Right atrium auricular region (tissue), 2 donors: ENCODE measurements at regions not wholly inside any gene's neighbourhood (a gene's known extent, or its start where the extent isn't known, plus 50 kb on each side); places are given as distances from the start of the nearest gene placed in this dataset.

ENCODE experiments used
- DNase-seq: peaks from one replicate; pipeline ENCODE4 v3.0.0-alpha.2; 2019; ENCODE audit warnings: low spot score
- H3K27ac ChIP-seq, 2 donors: fragments of 200-600 bp; sonication (generic); 1 replicate in 1 of 2; 2 replicates in 1 of 2; pipeline ENCODE4 v1.5.1; 2016 to 2019
- H3K27me3 ChIP-seq, 2 donors: fragments of 200-600 bp; sonication (generic); one replicate each; pipeline versions ENCODE4 v1.5.1 to v1.6.0; 2017 to 2019
- H3K36me3 ChIP-seq: fragments of 200-600 bp; sonication (generic); one replicate; pipeline ENCODE4 v1.5.1; 2016
- H3K4me1 ChIP-seq, 2 donors: fragments of 200-600 bp; sonication (generic); one replicate each; pipeline versions ENCODE4 v1.5.1 to v1.6.0; 2017 to 2019
- H3K4me3 ChIP-seq, 2 donors: fragments of 200-600 bp; sonication (generic); 1 replicate in 1 of 2; 2 replicates in 1 of 2; pipeline ENCODE4 v1.5.1; 2017 to 2019; ENCODE audit warnings: mild to moderate bottlenecking in 1 of 2, moderate library complexity in 1 of 2
- H3K9me3 ChIP-seq, 2 donors: fragments of 200-600 bp; sonication (generic); one replicate each; pipeline ENCODE4 v1.5.1; 2019
- CTCF ChIP-seq, 2 donors: fragments of 200-600 bp; sonication (generic); IDR thresholded peaks; one replicate each; pipeline ENCODE4 v1.5.1; 2019; ENCODE audit warnings: antibody characterized with exemption in 2 of 2

- TF ChIP-seq CTCF (IDR thresholded peaks at IDR 0.05), result no peak
- no peaks in the 10 kb centered on the region for H3K27me3 ChIP-seq
- H3K27ac ChIP-seq, result peak overlapping the region; percentile 66 to 70
- no peaks in the 10 kb centered on the region for H3K9me3 ChIP-seq
- no peak overlapping the region for H3K4me3 ChIP-seq
- peaks cover 0 to 57% of the 10 kb centered on the region in 2 donors for H3K4me1 ChIP-seq
- peaks cover 5% of the 10 kb centered on the region for H3K36me3 ChIP-seq
- DNase-seq, result peak; percentile 80
These were observed 296.0 kb upstream of the DMRT1 start for GRCh38 chr9:545480-545879.

- Histone ChIP-seq H3K9me3 (no peaks in the 10 kb centered on the region), H3K27me3 (no peaks in the 10 kb centered on the region), H3K4me3 (no peak overlapping the region), H3K4me1 (peaks cover 0 to 57% of the 10 kb centered on the region in 2 donors), H3K36me3 (peaks cover 5% of the 10 kb centered on the region), H3K27ac (peak overlapping the region; percentile 66 to 70)
- TF ChIP-seq CTCF (IDR thresholded peaks at IDR 0.05), result no peak
- no peak for DNase-seq
These were observed 295.3 kb upstream of the DMRT1 start for GRCh38 chr9:546235-546634.

GRCh38 chr9:546797-547223 lies 294.7 kb upstream of the DMRT1 start:
- H3K36me3 ChIP-seq, result peaks cover 5% of the 10 kb centered on the region
- peak overlapping the region; percentile 66 to 70 for H3K27ac ChIP-seq
- H3K9me3 ChIP-seq, result no peaks in the 10 kb centered on the region
- peak overlapping the region in 1 of 2 donors; percentile 34 for H3K4me3 ChIP-seq
- peaks cover 0 to 57% of the 10 kb centered on the region in 2 donors for H3K4me1 ChIP-seq
- no peak for DNase-seq
- H3K27me3 ChIP-seq, result no peaks in the 10 kb centered on the region
- TF ChIP-seq CTCF (IDR thresholded peaks at IDR 0.05), result peak in 1 of 2 donors; percentile 64

- Histone ChIP-seq H3K4me3 (peak overlapping the region; percentile 5 to 34), H3K4me1 (peaks cover 0 to 58% of the 10 kb centered on the region in 2 donors), H3K9me3 (no peaks in the 10 kb centered on the region), H3K27ac (peak overlapping the region; percentile 66 to 70), H3K27me3 (no peaks in the 10 kb centered on the region), H3K36me3 (peaks cover 5% of the 10 kb centered on the region)
- no peak for DNase-seq
- TF ChIP-seq CTCF (IDR thresholded peaks at IDR 0.05), result no peak
These were observed 294.2 kb upstream of the DMRT1 start for GRCh38 chr9:547314-547713.

GRCh38 chr9:549455-549997 lies 292.0 kb upstream of the DMRT1 start:
- peak overlapping the region; percentile 8 to 66 for H3K27ac ChIP-seq
- H3K4me3 ChIP-seq, result no peak overlapping the region
- no peak for DNase-seq
- no peaks in the 10 kb centered on the region for H3K9me3 ChIP-seq
- TF ChIP-seq CTCF (IDR thresholded peaks at IDR 0.05), result no peak
- H3K36me3 ChIP-seq, result peaks cover 5% of the 10 kb centered on the region
- peaks cover 0 to 65% of the 10 kb centered on the region in 2 donors for H3K4me1 ChIP-seq
- no peaks in the 10 kb centered on the region for H3K27me3 ChIP-seq

- H3K27ac ChIP-seq, result no peak overlapping the region
- no peak for TF ChIP-seq CTCF (IDR thresholded peaks at IDR 0.05)
These were observed 291.2 kb upstream of the DMRT1 start for GRCh38 chr9:550333-550732.

More at GRCh38 chr9:550333-550732, 291.2 kb upstream of the DMRT1 start:
- H3K36me3 ChIP-seq, result peaks cover 5% of the 10 kb centered on the region
- H3K9me3 ChIP-seq, result no peaks in the 10 kb centered on the region
- DNase-seq, result no peak
- H3K4me3 ChIP-seq, result no peak overlapping the region
- peaks cover 0 to 57% of the 10 kb centered on the region in 2 donors for H3K4me1 ChIP-seq
- H3K27me3 ChIP-seq, result no peaks in the 10 kb centered on the region
